Mucosa of rectum (tissue), 2 donors: ENCODE measurements at regions not wholly inside any gene's neighbourhood (a gene's known extent, or its start where the extent isn't known, plus 50 kb on each side); places are given as distances from the start of the nearest gene placed in this dataset.

Experiments
- H3K27ac ChIP-seq, 2 donors: one replicate each; pipeline ENCODE4 v1.7.0; 2013; ENCODE audit warnings: inconsistent platforms in 2 of 2, low read depth in 2 of 2, low read length in 2 of 2
- H3K27me3 ChIP-seq, 2 donors: one replicate each; pipeline ENCODE4 v1.7.0; 2013; ENCODE audit warnings: low read length in 2 of 2; ENCODE audit not compliant: control insufficient read depth in 2 of 2, insufficient read depth in 2 of 2
- H3K36me3 ChIP-seq, 2 donors: one replicate each; pipeline ENCODE4 v1.7.0; 2013; ENCODE audit warnings: low read length in 2 of 2; ENCODE audit not compliant: control insufficient read depth in 2 of 2, insufficient read depth in 2 of 2
- H3K4me1 ChIP-seq, 2 donors: one replicate each; pipeline ENCODE4 v1.7.0; 2013; ENCODE audit warnings: low read length in 2 of 2, mild to moderate bottlenecking in 1 of 2; ENCODE audit not compliant: control insufficient read depth in 2 of 2, insufficient read depth in 2 of 2
- H3K4me3 ChIP-seq, 2 donors: one replicate each; pipeline ENCODE4 v1.7.0; 2013; ENCODE audit warnings: low read length in 2 of 2
- H3K9ac ChIP-seq, 2 donors: one replicate each; pipeline ENCODE4 v1.7.0; 2013; ENCODE audit warnings: low read length in 2 of 2, low read depth in 1 of 2, mild to moderate bottlenecking in 1 of 2
- H3K9me3 ChIP-seq, 2 donors: one replicate each; pipeline ENCODE4 v1.7.0; 2013; ENCODE audit warnings: low read length in 2 of 2; ENCODE audit not compliant: control insufficient read depth in 2 of 2
- donor health status: healthy.
- donor health status: Normal muscosa, but diverticular disease.

GRCh38 chr18:77559274-77559910 is 309.7 kb downstream of the GALR1 start:
- Histone ChIP-seq H3K4me3 (no peak overlapping the region), H3K9me3 (no peaks in the 10 kb centered on the region), H3K4me1 (no peaks in the 10 kb centered on the region), H3K36me3 (no peaks in the 10 kb centered on the region), H3K9ac (no peak overlapping the region), H3K27me3 (no peaks in the 10 kb centered on the region), H3K27ac (no peak overlapping the region)

GRCh38 chr18:77560341-77560992 is 310.8 kb downstream of the GALR1 start:
- Histone ChIP-seq H3K9ac (no peak overlapping the region), H3K4me1 (no peaks in the 10 kb centered on the region), H3K27me3 (no peaks in the 10 kb centered on the region), H3K4me3 (no peak overlapping the region), H3K9me3 (no peaks in the 10 kb centered on the region), H3K27ac (no peak overlapping the region), H3K36me3 (no peaks in the 10 kb centered on the region)

- no peak overlapping the region for H3K4me3 ChIP-seq
- H3K9ac ChIP-seq = no peak overlapping the region
- no peaks in the 10 kb centered on the region for H3K27me3 ChIP-seq
- H3K36me3 ChIP-seq = no peaks in the 10 kb centered on the region
- H3K4me1 ChIP-seq = no peaks in the 10 kb centered on the region
- H3K9me3 ChIP-seq = no peaks in the 10 kb centered on the region
- H3K27ac ChIP-seq = no peak overlapping the region
Observed at GRCh38 chr18:77566604-77567003, 317.0 kb downstream of the GALR1 start.

GRCh38 chr18:77567205-77567604 is 317.6 kb downstream of the GALR1 start:
- Histone ChIP-seq H3K4me3 (no peak overlapping the region), H3K36me3 (no peaks in the 10 kb centered on the region), H3K27me3 (no peaks in the 10 kb centered on the region), H3K9ac (no peak overlapping the region), H3K27ac (no peak overlapping the region), H3K4me1 (no peaks in the 10 kb centered on the region), H3K9me3 (no peaks in the 10 kb centered on the region)

GRCh38 chr18:77571743-77572142 is 322.1 kb downstream of the GALR1 start:
- Histone ChIP-seq H3K9ac (no peak overlapping the region), H3K9me3 (no peaks in the 10 kb centered on the region), H3K4me1 (no peaks in the 10 kb centered on the region), H3K27me3 (no peaks in the 10 kb centered on the region), H3K4me3 (no peak overlapping the region), H3K27ac (no peak overlapping the region), H3K36me3 (no peaks in the 10 kb centered on the region)

GRCh38 chr18:77572537-77572936 is 322.9 kb downstream of the GALR1 start:
- Histone ChIP-seq H3K4me1 (no peaks in the 10 kb centered on the region), H3K27ac (no peak overlapping the region), H3K4me3 (no peak overlapping the region), H3K27me3 (no peaks in the 10 kb centered on the region), H3K36me3 (no peaks in the 10 kb centered on the region), H3K9me3 (no peaks in the 10 kb centered on the region), H3K9ac (no peak overlapping the region)

- H3K27ac ChIP-seq = no peak overlapping the region
- H3K4me3 ChIP-seq = no peak overlapping the region
- no peaks in the 10 kb centered on the region for H3K27me3 ChIP-seq
- no peaks in the 10 kb centered on the region for H3K36me3 ChIP-seq
- H3K9me3 ChIP-seq = no peaks in the 10 kb centered on the region
- no peaks in the 10 kb centered on the region for H3K4me1 ChIP-seq
- no peak overlapping the region for H3K9ac ChIP-seq
Observed at GRCh38 chr18:77573571-77573970, 323.9 kb downstream of the GALR1 start.

- H3K9me3 ChIP-seq = no peaks in the 10 kb centered on the region
- no peak overlapping the region for H3K9ac ChIP-seq
- no peaks in the 10 kb centered on the region for H3K27me3 ChIP-seq
- no peak overlapping the region for H3K4me3 ChIP-seq
- no peaks in the 10 kb centered on the region for H3K4me1 ChIP-seq
- H3K36me3 ChIP-seq = no peaks in the 10 kb centered on the region
- no peak overlapping the region for H3K27ac ChIP-seq
Observed at GRCh38 chr18:77590943-77591515, 341.4 kb downstream of the GALR1 start.

GRCh38 chr18:77597726-77598125 is 348.1 kb downstream of the GALR1 start:
- no peaks in the 10 kb centered on the region for H3K27me3 ChIP-seq

GRCh38 chr18:77600674-77601073 is 351.0 kb downstream of the GALR1 start:
- H3K27ac ChIP-seq = no peak overlapping the region
- no peak overlapping the region for H3K9ac ChIP-seq
- H3K4me1 ChIP-seq = no peaks in the 10 kb centered on the region
- no peaks in the 10 kb centered on the region for H3K9me3 ChIP-seq
- H3K36me3 ChIP-seq = no peaks in the 10 kb centered on the region
- no peak overlapping the region for H3K4me3 ChIP-seq
- H3K27me3 ChIP-seq = no peaks in the 10 kb centered on the region

More at GRCh38 chr18:77597726-77598125, 348.1 kb downstream of the GALR1 start:
- H3K36me3 ChIP-seq = no peaks in the 10 kb centered on the region
- no peak overlapping the region for H3K9ac ChIP-seq
- H3K9me3 ChIP-seq = no peaks in the 10 kb centered on the region
- H3K4me3 ChIP-seq = no peak overlapping the region
- H3K27ac ChIP-seq = no peak overlapping the region
- no peaks in the 10 kb centered on the region for H3K4me1 ChIP-seq
